ENCODE measurements at regions not wholly inside any gene's neighbourhood (a gene's known extent, or its start where the extent isn't known, plus 50 kb on each side); places are given as distances from the start of the nearest gene placed in this dataset.
"Not testable (repeated sequence)": the region's sequence is repeated elsewhere in the genome, so short reads cannot be mapped to it uniquely, and the experiment has no call there.

DNA sequence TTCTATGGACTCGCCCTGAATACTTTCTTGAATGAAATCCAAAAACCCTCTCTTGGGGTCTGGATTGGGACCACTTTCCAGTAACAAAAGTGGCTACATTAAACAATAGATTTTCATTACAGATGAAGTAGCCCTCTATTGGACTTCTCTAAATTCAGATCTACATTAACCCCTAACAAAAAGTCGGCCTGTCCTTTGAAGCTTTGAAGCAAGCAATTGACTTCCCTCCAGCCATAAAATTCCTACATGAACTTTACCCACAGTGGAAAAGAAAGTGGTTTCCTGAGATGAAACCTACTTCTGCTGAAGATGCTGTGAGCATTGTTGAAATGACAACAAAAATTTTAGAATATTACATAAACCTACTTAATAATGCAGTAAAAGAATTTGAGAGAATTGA is 967.1 kb upstream of the ROBO1 start:
- Histone ChIP-seq H3K4me1 (peaks cover 3% of the 10 kb centered on the region), H3K9me3 (no peaks in the 10 kb centered on the region), H3K27me3 (no peaks in the 10 kb centered on the region), H3K4me3 (no peak overlapping the region), H3K27ac (no peak overlapping the region), H3K36me3 (ENCODE audit: low read depth, missing control alignments) (no peaks in the 10 kb centered on the region)
- WGBS, 2 donors = 81 to 87% methylated on average over 2 of the region's 2 CpGs
- DNase-seq = no peak
- intact Hi-C loops (cut with DNase I; ENCODE audit: low total_unique reads) = no loop called here
- TF ChIP-seq, protein P1, sequence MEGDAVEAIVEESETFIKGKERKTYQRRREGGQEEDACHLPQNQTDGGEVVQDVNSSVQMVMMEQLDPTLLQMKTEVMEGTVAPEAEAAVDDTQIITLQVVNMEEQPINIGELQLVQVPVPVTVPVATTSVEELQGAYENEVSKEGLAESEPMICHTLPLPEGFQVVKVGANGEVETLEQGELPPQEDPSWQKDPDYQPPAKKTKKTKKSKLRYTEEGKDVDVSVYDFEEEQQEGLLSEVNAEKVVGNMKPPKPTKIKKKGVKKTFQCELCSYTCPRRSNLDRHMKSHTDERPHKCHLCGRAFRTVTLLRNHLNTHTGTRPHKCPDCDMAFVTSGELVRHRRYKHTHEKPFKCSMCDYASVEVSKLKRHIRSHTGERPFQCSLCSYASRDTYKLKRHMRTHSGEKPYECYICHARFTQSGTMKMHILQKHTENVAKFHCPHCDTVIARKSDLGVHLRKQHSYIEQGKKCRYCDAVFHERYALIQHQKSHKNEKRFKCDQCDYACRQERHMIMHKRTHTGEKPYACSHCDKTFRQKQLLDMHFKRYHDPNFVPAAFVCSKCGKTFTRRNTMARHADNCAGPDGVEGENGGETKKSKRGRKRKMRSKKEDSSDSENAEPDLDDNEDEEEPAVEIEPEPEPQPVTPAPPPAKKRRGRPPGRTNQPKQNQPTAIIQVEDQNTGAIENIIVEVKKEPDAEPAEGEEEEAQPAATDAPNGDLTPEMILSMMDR (IDR thresholded peaks at IDR 0.05) = no peak
- no peak for TF ChIP-seq POLR2A (IDR thresholded peaks at IDR 0.05)

DNA sequence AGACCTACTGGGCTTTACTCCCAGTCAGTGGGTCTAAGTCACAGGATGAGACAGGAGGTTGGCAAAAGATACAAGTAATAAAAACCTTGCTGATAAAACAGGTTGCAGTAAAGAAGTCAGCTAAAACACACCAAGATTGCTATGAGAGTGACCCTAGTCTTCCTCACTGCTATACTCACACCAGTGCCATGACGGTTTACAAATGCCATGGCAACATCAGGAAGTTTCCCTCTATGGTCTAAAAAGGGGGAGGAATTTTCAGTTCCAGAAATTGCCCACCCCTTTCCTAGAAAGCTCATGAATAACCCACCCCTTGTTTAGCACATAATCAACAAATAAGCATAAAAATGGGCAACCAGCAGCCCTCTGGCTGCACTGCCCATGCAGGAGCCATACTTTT is 966.7 kb upstream of the ROBO1 start:
- no peak for DNase-seq
- peaks cover 3% of the 10 kb centered on the region for H3K4me1 ChIP-seq
- no peak overlapping the region for H3K4me3 ChIP-seq
- no peak overlapping the region for H3K27ac ChIP-seq
- 83 to 86% methylated on average over 1 of the region's 1 CpG for WGBS, 2 donors
- H3K36me3 ChIP-seq (ENCODE audit: low read depth, missing control alignments) = no peaks in the 10 kb centered on the region
- intact Hi-C loops (cut with DNase I; ENCODE audit: low total_unique reads) = no loop called here
- H3K9me3 ChIP-seq = no peaks in the 10 kb centered on the region
- no peaks in the 10 kb centered on the region for H3K27me3 ChIP-seq
- TF ChIP-seq POLR2A (IDR thresholded peaks at IDR 0.05) = no peak

DNA sequence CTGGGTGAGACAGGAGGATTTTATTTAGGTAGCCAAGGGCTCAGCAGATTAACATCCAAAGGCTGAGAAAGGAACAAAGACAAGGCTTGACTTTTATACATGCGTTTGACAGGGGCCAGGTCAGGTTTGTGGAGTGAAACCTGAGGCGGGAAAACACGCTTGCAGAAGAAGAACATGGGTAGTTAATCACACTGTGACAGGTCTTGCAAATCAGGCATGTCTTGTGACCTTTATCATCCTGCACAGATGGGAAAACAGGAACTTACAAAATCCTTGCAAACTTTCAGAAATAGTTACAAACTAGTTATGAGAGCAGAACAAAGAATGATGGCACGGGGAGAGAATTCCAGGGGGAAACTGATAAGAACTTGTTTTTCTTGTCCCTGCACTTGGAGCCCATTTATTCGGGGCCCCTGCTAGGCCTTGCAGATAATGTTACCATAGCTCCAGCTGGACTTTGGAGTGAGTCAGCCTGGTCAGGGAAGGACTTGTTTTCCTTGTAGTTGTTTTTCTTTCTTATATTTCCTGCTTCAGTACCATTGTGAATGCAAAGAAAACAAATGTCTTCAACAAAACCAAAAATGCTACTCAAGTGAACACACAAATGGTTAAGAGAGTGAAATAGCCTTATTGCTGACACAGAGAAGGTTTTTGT is 965.9 kb upstream of the ROBO1 start:
- H3K27me3 ChIP-seq = no peaks in the 10 kb centered on the region
- 22 to 36% methylated on average over 5 of the region's 5 CpGs for WGBS, 2 donors

DNA sequence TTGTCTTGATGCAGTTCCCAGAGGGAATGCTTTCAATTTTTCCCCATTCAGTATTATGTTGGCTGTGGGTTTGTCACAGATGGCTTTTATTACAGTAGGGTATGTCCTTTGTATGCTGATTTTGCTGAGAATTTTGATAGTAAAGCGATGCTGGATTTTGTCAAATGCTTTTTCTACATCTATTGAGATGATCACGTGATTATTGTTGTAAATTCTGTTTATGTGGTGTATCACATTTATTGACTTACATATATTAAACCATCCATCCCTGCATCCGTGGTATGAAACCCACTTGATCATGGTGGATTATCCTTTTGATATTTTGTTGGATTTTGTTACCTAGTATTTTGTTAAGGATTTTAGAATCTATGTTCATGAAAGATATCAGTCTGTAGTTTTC is 959.8 kb upstream of the ROBO1 start:
- 88 to 94% methylated on average over 3 of the region's 3 CpGs for WGBS, 2 donors
- H3K27me3 ChIP-seq; intact Hi-C loops (cut with DNase I; ENCODE audit: low total_unique reads); H3K4me3 ChIP-seq; H3K4me1 ChIP-seq; H3K27ac ChIP-seq; H3K36me3 ChIP-seq (ENCODE audit: low read depth, missing control alignments); H3K9me3 ChIP-seq; DNase-seq: not testable (repeated sequence)

More for the DNA sequence above, 965.9 kb upstream of the ROBO1 start:
- intact Hi-C loops (cut with DNase I; ENCODE audit: low total_unique reads) = no loop called here
- Histone ChIP-seq H3K36me3 (ENCODE audit: low read depth, missing control alignments) (no peaks in the 10 kb centered on the region), H3K4me1 (peaks cover 3% of the 10 kb centered on the region), H3K9me3 (no peaks in the 10 kb centered on the region), H3K4me3 (no peak overlapping the region), H3K27ac (no peak overlapping the region)
- DNase-seq = peak; percentile 31
- TF ChIP-seq POLR2A (IDR thresholded peaks at IDR 0.05) = no peak
- TF ChIP-seq, protein P1 (IDR thresholded peaks at IDR 0.05) = no peak

DNA sequence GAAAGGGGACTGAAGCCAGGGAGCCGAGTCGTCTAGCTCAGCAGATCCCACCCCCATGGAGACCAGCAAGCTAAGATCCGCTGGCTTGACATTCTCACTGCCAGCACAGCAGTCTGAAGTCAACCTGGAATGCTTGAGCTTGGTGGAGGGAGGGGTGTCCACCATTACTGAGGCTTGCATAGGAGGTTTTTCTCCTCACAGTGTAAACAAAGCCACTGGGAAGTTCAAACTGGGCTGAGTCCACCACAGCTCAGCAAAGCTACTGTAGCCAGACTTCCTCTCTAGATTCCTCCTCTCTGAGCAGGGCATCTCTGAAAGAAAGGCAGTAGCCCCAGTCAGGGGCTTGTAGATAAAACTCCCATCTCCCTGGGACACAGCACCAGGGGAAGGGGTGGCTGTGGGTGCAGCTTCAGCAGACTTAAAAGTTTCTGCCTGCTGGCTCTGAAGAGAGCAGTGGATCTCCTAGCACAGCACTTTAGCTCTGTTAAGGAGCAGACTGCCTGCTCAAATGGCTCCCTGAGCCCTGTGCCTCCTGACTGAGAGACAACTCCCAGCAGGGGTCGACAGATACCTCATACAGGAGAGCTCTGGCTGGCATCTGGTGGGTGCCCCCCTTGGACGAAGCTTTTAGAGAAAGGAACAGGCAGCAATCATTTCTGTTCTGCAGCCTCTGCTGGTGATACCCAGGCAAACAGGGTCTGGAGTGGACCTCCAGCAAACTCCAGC is 942.0 kb upstream of the ROBO1 start:
- H3K4me3 ChIP-seq; H3K36me3 ChIP-seq (ENCODE audit: low read depth, missing control alignments); DNase-seq; H3K4me1 ChIP-seq; intact Hi-C loops (cut with DNase I; ENCODE audit: low total_unique reads); H3K27ac ChIP-seq; H3K27me3 ChIP-seq; H3K9me3 ChIP-seq: not testable (repeated sequence)
- 82% methylated on average over 5 of the region's 5 CpGs; no CpG with 5 or more reads in 1 of the 2 donors for WGBS, 2 donors

DNA sequence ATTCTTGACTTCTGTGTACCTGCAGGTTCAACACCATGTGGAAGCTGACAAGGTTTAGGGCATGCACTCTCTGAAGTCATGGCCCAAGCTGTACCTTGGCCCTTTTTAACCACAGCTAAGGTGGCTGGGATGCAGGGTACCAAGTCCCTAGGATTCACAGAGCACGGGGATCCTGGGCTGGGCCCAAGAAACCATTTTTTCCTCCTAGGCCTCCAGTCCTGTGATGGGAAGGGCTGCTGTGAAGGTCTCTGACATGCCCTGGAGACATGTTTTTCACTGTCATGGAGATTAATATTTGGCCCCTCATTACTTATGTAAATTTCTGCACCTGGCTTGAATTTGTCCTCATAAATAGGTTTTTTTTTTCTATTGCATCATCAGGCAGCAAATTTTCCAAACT is 937.5 kb upstream of the ROBO1 start:
- intact Hi-C loops (cut with DNase I; ENCODE audit: low total_unique reads) = no loop called here
- WGBS, 2 donors = 88 to 89% methylated on average over 1 of the region's 1 CpG
- TF ChIP-seq POLR2A (IDR thresholded peaks at IDR 0.05) = no peak

More for the DNA sequence above, 937.5 kb upstream of the ROBO1 start:
- DNase-seq = no peak
- no peak overlapping the region for H3K27ac ChIP-seq
- no peaks in the 10 kb centered on the region for H3K9me3 ChIP-seq
- H3K4me1 ChIP-seq = no peaks in the 10 kb centered on the region
- H3K36me3 ChIP-seq (ENCODE audit: low read depth, missing control alignments) = no peaks in the 10 kb centered on the region
- no peaks in the 10 kb centered on the region for H3K27me3 ChIP-seq
- H3K4me3 ChIP-seq = no peak overlapping the region

All from testis (tissue), 2 donors.